Esophagus squamous epithelium (tissue), 4 donors: ENCODE measurements at regions not wholly inside any gene's neighbourhood (a gene's known extent, or its start where the extent isn't known, plus 50 kb on each side); places are given as distances from the start of the nearest gene placed in this dataset.

ENCODE experiments used
- CTCF ChIP-seq, 6 experiments: fragments of 450-650 bp in 4 of 6; fragments of 200-600 bp in 2 of 6; sonication (generic) in 2 of 6; IDR thresholded peaks; one replicate each; pipeline ENCODE4 v1.5.1; 2016 to 2019; ENCODE audit warnings: antibody characterized with exemption in 6 of 6, mild to moderate bottlenecking in 4 of 6, moderate library complexity in 4 of 6
- POLR2A ChIP-seq, 4 donors: fragments of 450-650 bp; IDR thresholded peaks; one replicate each; pipeline ENCODE4 v1.6.1; 2017; ENCODE audit warnings: antibody characterized with exemption in 4 of 4, mild to moderate bottlenecking in 4 of 4, moderate library complexity in 3 of 4

GRCh38 chr12:86917121-86917520 is 660.9 kb upstream of the MGAT4C start:
- TF ChIP-seq CTCF (IDR thresholded peaks at IDR 0.05) = no peak
- no peak for TF ChIP-seq POLR2A (IDR thresholded peaks at IDR 0.05)
